ENCODE measurements at regions not wholly inside any gene's neighbourhood (a gene's known extent, or its start where the extent isn't known, plus 50 kb on each side); places are given as distances from the start of the nearest gene placed in this dataset.
"Not testable (repeated sequence)": the region's sequence is repeated elsewhere in the genome, so short reads cannot be mapped to it uniquely, and the experiment has no call there.

GRCh38 chr4:164239976-164240375, 514.0 kb upstream of the SMIM31 start:
- intact Hi-C loops (cut with DNase I) = no loop called here
- no peak for DNase-seq (ENCODE audit: low spot score)

DNA sequence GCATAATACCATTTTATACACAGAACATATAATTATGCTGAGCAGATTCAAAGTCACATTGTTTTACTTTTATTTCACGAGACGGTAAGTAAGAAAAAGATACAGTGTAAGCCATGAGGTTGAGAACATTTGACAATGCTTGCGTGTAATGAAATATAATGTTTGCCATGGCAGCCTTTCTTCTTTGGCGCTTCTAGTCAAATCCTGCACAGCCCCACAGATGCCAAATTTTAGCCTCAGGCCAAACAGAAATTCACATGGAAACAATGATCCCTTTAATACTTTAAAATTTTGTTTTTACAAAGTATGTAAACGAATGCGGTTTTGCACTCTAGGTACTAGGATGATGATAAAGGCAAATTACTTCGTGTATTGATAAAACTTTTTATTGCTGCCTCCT, 502.7 kb upstream of the SMIM31 start:
- no peak for DNase-seq (ENCODE audit: low spot score)
- intact Hi-C loops (cut with DNase I) = no loop called here

DNA sequence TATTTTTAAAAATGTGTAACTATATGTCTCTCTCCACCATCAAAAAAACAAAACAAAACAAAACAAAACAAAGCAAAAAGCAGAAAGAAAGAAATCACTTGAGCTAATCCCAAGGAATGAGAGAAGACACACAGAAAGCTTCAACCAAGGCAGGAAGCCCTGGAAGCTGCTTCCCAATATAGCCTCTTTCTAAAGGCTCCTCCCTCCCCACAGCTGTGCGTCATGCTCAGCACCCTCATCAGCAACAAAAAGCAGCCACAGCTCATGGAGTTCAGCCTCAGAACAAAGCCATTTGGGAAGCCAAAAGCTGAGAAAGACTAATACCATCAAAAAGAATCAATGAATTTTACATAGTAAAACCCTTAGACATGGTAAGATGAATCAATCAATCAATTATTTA, 501.6 kb upstream of the SMIM31 start:
- intact Hi-C loops (cut with DNase I) = no loop called here

GRCh38 chr4:164261831-164262230, 492.1 kb upstream of the SMIM31 start:
- intact Hi-C loops (cut with DNase I) = no loop called here
- no peak for DNase-seq (ENCODE audit: low spot score)

More for the DNA sequence above, 501.6 kb upstream of the SMIM31 start:
- DNase-seq (ENCODE audit: low spot score) = no peak

DNA sequence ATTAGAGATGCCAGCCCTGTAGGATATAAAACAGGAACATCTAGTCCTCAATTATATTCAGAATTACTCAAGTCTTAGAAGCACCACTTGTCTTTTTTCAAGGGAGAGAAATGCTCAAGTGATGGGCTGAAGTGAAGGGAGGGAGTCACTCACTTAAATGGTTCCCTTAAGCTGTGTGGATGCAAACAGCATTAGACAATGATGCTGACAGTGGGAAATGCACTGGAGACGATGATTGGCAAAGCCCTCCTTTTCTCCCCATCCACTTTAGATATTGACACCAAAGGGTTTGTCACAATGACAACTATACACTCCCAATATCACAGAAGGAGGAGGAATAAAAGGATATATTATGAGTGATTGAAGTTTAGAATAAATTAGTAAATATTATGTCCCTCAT, 491.4 kb upstream of the SMIM31 start:
- intact Hi-C loops (cut with DNase I); DNase-seq (ENCODE audit: low spot score): not testable (repeated sequence)

- intact Hi-C loops (cut with DNase I); DNase-seq (ENCODE audit: low spot score): not testable (repeated sequence)
Measured at GRCh38 chr4:164277414-164277813, 476.5 kb upstream of the SMIM31 start.

DNA sequence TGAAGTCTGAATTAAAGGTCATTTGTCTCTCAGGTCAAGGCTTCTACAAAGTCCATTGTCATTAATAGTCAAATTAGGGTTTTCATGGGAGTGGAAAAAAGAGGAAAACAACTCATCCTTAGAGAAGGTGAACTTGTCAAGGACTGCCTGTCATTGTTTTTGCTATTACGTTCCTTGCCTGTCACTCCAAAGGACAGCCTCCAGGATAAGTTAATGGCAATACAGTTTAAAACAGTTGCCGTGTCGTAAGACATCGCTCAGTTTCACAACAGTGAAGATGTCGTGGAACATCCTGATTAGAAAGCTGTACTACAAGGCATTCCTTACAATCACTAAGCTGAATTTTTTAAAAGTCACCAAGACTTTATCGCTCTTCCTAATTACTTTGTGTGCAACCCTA, 466.8 kb upstream of the SMIM31 start:
- DNase-seq (ENCODE audit: low spot score) = no peak
- intact Hi-C loops (cut with DNase I) = no loop called here

DNA sequence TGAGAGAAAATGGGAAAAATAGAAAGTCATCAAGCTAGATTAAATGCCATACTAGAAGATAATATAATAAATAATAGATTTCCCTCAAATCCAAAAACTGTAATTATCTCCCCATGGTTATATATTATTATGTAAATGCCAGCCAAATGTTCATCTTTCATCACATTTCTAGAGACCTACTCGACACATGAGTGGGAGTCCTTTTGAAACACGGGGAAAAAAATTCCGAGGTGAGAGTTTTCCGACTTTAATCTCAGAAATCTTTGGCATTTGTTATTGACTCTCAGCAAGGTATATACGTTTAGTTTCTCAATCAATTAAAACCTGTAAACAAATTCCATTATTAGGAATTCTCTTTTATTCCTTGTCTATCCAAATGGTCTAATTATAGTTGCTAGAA, 465.4 kb upstream of the SMIM31 start:
- DNase-seq (ENCODE audit: low spot score) = no peak
- intact Hi-C loops (cut with DNase I) = no loop called here

GRCh38 chr4:164293203-164293602, 460.7 kb upstream of the SMIM31 start:
- DNase-seq (ENCODE audit: low spot score) = no peak
- intact Hi-C loops (cut with DNase I) = no loop called here

GRCh38 chr4:164293743-164294142, 460.2 kb upstream of the SMIM31 start:
- intact Hi-C loops (cut with DNase I) = no loop called here
- no peak for DNase-seq (ENCODE audit: low spot score)

DNA sequence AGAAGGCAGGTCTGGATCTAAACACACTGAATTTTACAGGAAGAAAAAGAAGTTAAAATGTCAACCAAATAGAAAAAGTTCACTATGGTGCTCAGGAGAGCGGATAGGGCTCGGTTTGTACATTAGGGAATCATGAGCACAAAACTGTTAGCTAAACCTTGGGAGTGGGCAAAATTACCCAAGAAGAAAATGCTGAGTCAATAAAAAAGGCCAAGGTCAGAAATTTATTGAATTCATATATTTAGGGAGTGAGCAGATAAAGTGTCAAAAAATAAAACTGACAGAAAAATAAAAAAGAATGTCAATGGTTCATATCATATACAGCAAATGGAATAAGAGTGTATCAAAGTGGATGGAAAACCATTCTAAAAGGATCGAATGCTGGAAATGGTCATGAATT, 452.5 kb upstream of the SMIM31 start:
- intact Hi-C loops (cut with DNase I) = no loop called here
- DNase-seq (ENCODE audit: low spot score) = no peak

DNA sequence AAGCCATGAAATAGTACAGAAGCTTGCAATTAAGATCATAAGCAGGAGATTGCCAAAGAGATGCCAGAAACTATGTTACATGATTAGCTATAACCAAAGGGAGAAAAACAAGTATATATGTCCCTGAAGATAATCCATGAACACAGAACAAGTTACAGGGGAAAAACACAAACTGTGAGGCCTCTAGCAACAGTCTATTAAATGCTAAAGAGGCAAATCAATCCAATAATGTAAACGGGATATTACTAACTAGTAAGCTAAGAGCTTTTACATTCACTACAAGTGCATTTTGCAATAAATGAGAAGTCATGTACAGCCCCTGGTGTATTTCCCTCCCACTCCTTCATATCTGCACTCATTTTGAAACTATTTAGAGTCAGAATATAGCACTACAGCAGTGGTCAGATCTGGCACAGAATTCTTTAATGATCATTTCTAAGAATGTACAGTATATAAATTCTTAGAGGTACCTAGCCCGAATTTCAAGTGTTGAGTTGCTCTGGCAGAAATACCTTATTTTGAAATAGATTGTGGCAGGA, 449.8 kb upstream of the SMIM31 start:
- intact Hi-C loops (cut with DNase I) = no loop called here
- no peak for DNase-seq (ENCODE audit: low spot score)

DNA sequence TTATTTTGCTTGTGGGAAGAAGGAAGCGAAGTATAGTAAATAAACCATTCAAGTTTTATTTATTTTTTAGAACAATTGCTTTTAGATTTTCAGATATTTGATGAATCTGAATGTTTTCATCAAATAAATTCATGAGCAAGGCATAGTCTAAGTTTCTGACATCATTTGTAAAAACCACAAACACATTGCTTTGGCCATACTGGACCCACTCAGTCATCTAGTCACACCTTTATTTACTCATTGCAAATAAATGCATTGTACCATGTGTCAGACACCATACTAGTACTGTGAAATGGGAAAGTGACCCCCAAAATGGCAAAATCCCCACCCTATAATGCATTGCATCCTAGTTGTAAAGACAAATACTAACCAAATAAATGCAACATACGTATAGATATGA, 449.1 kb upstream of the SMIM31 start:
- DNase-seq (ENCODE audit: low spot score) = no peak
- intact Hi-C loops (cut with DNase I) = no loop called here

- DNase-seq (ENCODE audit: low spot score) = no peak
- intact Hi-C loops (cut with DNase I) = no loop called here
Measured at GRCh38 chr4:164307262-164307661, 446.7 kb upstream of the SMIM31 start.

GRCh38 chr4:164312671-164313070, 441.3 kb upstream of the SMIM31 start:
- intact Hi-C loops (cut with DNase I) = no loop called here
- no peak for DNase-seq (ENCODE audit: low spot score)

GRCh38 chr4:164313853-164314252, 440.1 kb upstream of the SMIM31 start:
- intact Hi-C loops (cut with DNase I) = no loop called here
- no peak for DNase-seq (ENCODE audit: low spot score)

DNA sequence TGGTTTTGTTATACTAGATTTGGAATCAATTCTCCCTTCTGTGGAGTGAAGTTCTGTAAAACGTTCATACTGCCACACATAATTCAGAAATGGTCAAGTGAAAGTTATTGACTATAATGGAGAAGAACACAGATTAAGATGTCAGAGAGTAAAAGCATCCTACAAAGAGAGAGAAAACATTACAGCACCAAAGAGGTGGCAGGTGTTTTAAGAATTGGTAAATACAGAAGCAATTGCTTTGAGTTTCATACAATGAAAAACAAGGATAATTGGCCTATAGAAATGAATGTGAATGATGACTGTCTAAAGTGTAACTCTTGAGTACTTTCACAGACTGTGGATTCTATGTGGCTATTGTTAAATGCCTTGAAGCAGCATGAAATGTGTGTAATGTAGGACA, 435.6 kb upstream of the SMIM31 start:
- intact Hi-C loops (cut with DNase I) = no loop called here
- DNase-seq (ENCODE audit: low spot score) = no peak

DNA sequence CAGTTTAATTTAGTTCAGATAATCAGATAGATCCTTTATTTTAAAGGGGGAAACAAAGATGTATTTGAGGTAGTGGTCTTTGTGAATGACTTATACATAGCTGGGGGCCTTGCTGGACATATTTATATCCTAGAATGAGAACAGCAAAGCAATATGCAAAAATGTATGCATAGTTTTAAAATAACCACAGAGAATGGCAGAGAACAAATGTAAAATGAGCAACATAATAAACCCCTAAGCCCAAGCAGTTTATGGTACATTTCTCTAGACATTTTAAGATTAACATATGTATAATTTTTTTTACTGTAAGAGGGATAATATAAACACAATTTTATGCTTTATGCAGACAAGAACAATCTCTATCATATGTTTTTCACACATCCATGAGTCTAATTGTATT, 434.2 kb upstream of the SMIM31 start:
- intact Hi-C loops (cut with DNase I) = no loop called here
- no peak for DNase-seq (ENCODE audit: low spot score)

DNA sequence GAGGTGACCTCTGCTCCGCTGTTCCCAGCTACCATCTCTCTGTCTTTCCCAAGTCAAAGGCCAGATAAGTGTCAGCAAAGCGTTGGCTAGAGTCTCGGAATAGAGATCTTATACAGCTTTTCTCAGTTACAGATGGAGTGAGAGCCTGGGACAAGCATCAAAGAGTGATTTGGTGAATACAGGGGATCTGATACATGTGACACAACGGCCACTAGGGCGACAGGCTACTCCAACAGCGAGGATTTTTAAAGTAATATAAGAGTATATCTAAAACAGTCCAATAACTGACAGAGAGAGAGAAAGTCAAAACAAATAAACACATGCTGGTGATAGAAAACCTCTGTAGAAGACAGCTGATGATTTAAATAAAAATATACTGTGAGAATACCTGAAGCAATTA, 433.1 kb upstream of the SMIM31 start:
- DNase-seq (ENCODE audit: low spot score) = no peak
- intact Hi-C loops (cut with DNase I) = no loop called here

GRCh38 chr4:164326056-164326455, 427.9 kb upstream of the SMIM31 start:
- intact Hi-C loops (cut with DNase I) = no loop called here
- DNase-seq (ENCODE audit: low spot score) = no peak

GRCh38 chr4:164337219-164337944, 416.5 kb upstream of the SMIM31 start:
- no peak for DNase-seq (ENCODE audit: low spot score)
- intact Hi-C loops (cut with DNase I) = no loop called here

DNA sequence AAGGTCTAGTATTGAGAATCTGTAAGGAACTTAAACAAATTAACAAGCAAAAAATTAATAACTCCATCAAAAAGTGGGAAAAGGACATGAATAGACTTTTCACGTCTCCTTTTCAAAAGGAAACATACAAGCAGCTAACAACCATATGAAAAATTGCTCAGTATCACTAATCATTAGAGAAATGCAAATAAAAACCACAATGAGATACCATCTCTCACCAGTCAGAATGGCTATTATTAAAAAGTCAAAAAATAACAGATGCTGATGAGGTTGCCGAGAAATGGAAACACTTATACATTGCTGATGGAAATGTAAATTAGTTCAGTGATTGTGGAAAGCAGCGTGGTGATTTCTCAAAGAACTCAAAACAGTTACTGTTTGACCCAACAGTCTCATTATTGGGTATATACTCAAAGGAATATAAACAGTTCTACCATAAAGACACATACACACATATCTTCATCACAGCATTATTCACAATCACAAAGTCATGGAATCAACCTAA, 410.4 kb upstream of the SMIM31 start:
- intact Hi-C loops (cut with DNase I) = no loop called here
- DNase-seq (ENCODE audit: low spot score) = no peak
